G401 (cell line): ENCODE measurements at regions not wholly inside any gene's neighbourhood (a gene's known extent, or its start where the extent isn't known, plus 50 kb on each side); places are given as distances from the start of the nearest gene placed in this dataset.

Experiments
- DNase-seq: peaks from one replicate; pipeline ENCODE4 v3.0.0-alpha.2; 2015; ENCODE audit warnings: low spot score
- in situ Hi-C: cut with HindIII; loops from 2 replicates; pipeline ENCODE4 v1.10.0; 2016; ENCODE audit warnings: low sequenced_read_pairs, mixed read lengths

- DNase-seq, result no peak
- in situ Hi-C loops, result no loop called here
Observed at GRCh38 chr19:32253683-32254508, 91.5 kb upstream of the ZNF507 start.

- no peak for DNase-seq
- in situ Hi-C loops, result no loop called here
Observed at GRCh38 chr19:32254509-32254890, 90.9 kb upstream of the ZNF507 start.

GRCh38 chr19:32255536-32256295, 89.7 kb upstream of the ZNF507 start:
- no peak for DNase-seq
- in situ Hi-C loops, result no loop called here

GRCh38 chr19:32256341-32256975, 89.0 kb upstream of the ZNF507 start:
- in situ Hi-C loops, result no loop called here
- DNase-seq, result no peak

- in situ Hi-C loops, result no loop called here
Observed at GRCh38 chr19:32257326-32258073, 87.9 kb upstream of the ZNF507 start.

GRCh38 chr19:32258167-32258566, 87.2 kb upstream of the ZNF507 start:
- in situ Hi-C loops, result no loop called here
- no peak for DNase-seq

More at GRCh38 chr19:32257326-32258073, 87.9 kb upstream of the ZNF507 start:
- DNase-seq, result no peak

GRCh38 chr19:32264568-32264967, 80.8 kb upstream of the ZNF507 start:
- in situ Hi-C loops, result no loop called here
- DNase-seq, result no peak

- in situ Hi-C loops, result no loop called here
Observed at GRCh38 chr19:32265995-32266394, 79.4 kb upstream of the ZNF507 start.

GRCh38 chr19:32266460-32266859, 79.0 kb upstream of the ZNF507 start:
- in situ Hi-C loops, result no loop called here
- DNase-seq, result no peak

More at GRCh38 chr19:32265995-32266394, 79.4 kb upstream of the ZNF507 start:
- no peak for DNase-seq

GRCh38 chr19:32268381-32268780, 77.0 kb upstream of the ZNF507 start:
- in situ Hi-C loops, result no loop called here
- no peak for DNase-seq

GRCh38 chr19:32269831-32270230, 75.6 kb upstream of the ZNF507 start:
- in situ Hi-C loops, result no loop called here
- DNase-seq, result no peak

- in situ Hi-C loops, result no loop called here
- DNase-seq, result no peak
Observed at GRCh38 chr19:32273483-32273882, 71.9 kb upstream of the ZNF507 start.

GRCh38 chr19:32287086-32287485, 58.3 kb upstream of the ZNF507 start:
- in situ Hi-C loops, result no loop called here
- no peak for DNase-seq

- DNase-seq, result peak; percentile 27
- in situ Hi-C loops, result no loop called here
Observed at GRCh38 chr19:32287811-32288227, 57.6 kb upstream of the ZNF507 start.

GRCh38 chr19:32289566-32290210, 55.7 kb upstream of the ZNF507 start:
- DNase-seq, result no peak
- in situ Hi-C loops, result no loop called here

- DNase-seq, result no peak
- in situ Hi-C loops, result no loop called here
Observed at GRCh38 chr19:32291876-32292275, 53.5 kb upstream of the ZNF507 start.

GRCh38 chr19:32294871-32295438, 50.5 kb upstream of the ZNF507 start:
- DNase-seq, result no peak
- in situ Hi-C loops, result no loop called here
